ENCODE measurements at regions not wholly inside any gene's neighbourhood (a gene's known extent, or its start where the extent isn't known, plus 50 kb on each side); places are given as distances from the start of the nearest gene placed in this dataset.

- Histone ChIP-seq H3K36me3 (no peaks in the 10 kb centered on the region), H3K9me3 (no peaks in the 10 kb centered on the region), H3K27me3 (no peaks in the 10 kb centered on the region), H3K27ac (no peak overlapping the region), H3K4me1 (no peaks in the 10 kb centered on the region), H3K4me3 (no peak overlapping the region)
- TF ChIP-seq CTCF (IDR thresholded peaks at IDR 0.05) = no peak
- FAIRE-seq (no peak), DNase-seq (no peak), ATAC-seq (no peak)
- WGBS, 2 donors = 66 to 81% methylated on average over 10 of the region's 10 CpGs
- intact Hi-C loops (cut with DNase I) = no loop called here
Observed at GRCh38 chr21:23020969-23021368, 2022.8 kb downstream of the NCAM2 start.

- no peak for ATAC-seq
- intact Hi-C loops (cut with DNase I) = no loop called here
- Histone ChIP-seq H3K9me3 (no peaks in the 10 kb centered on the region), H3K27me3 (no peaks in the 10 kb centered on the region), H3K4me3 (no peak overlapping the region), H3K27ac (no peak overlapping the region), H3K4me1 (no peaks in the 10 kb centered on the region), H3K36me3 (no peaks in the 10 kb centered on the region)
- peak in 1 of 6 donors; percentile 50 for DNase-seq
- no peak for FAIRE-seq
- WGBS, 2 donors = 87 to 92% methylated on average over 37 of the region's 37 CpGs
- TF ChIP-seq CTCF (IDR thresholded peaks at IDR 0.05) = no peak
Observed at GRCh38 chr21:23021481-23021880, 2023.3 kb downstream of the NCAM2 start.

- H3K4me1 ChIP-seq = no peaks in the 10 kb centered on the region
- no peaks in the 10 kb centered on the region for H3K36me3 ChIP-seq
- no peak overlapping the region for H3K27ac ChIP-seq
- H3K27me3 ChIP-seq = no peaks in the 10 kb centered on the region
- no peak for ATAC-seq
- no peaks in the 10 kb centered on the region for H3K9me3 ChIP-seq
- no peak for FAIRE-seq
- no peak for TF ChIP-seq CTCF (IDR thresholded peaks at IDR 0.05)
- 47 to 61% methylated on average over 2 of the region's 2 CpGs for WGBS, 2 donors
- no peak for DNase-seq
- H3K4me3 ChIP-seq = no peak overlapping the region
- intact Hi-C loops (cut with DNase I) = no loop called here
Observed at GRCh38 chr21:23026878-23027277, 2028.7 kb downstream of the NCAM2 start.

GRCh38 chr21:23039846-23040245 lies 2041.6 kb downstream of the NCAM2 start:
- 22 to 47% methylated on average over 7 of the region's 7 CpGs for WGBS, 2 donors
- Histone ChIP-seq H3K27ac (no peak overlapping the region), H3K36me3 (no peaks in the 10 kb centered on the region), H3K27me3 (peaks cover 0 to 3% (median 0%) of the 10 kb centered on the region in 4 donors), H3K4me1 (no peaks in the 10 kb centered on the region), H3K4me3 (no peak overlapping the region), H3K9me3 (no peaks in the 10 kb centered on the region)
- no peak for FAIRE-seq
- no peak for DNase-seq
- TF ChIP-seq CTCF (IDR thresholded peaks at IDR 0.05) = no peak
- intact Hi-C loops (cut with DNase I) = no loop called here
- no peak for ATAC-seq

- H3K4me3 ChIP-seq = no peak overlapping the region
- peaks cover 0 to 3% (median 0%) of the 10 kb centered on the region in 4 donors for H3K27me3 ChIP-seq
- TF ChIP-seq CTCF (IDR thresholded peaks at IDR 0.05) = no peak
- no peak for DNase-seq
- no peaks in the 10 kb centered on the region for H3K9me3 ChIP-seq
- FAIRE-seq = no peak
- WGBS, 2 donors = 23 to 27% methylated on average over 1 of the region's 1 CpG
- intact Hi-C loops (cut with DNase I) = no loop called here
- H3K27ac ChIP-seq = no peak overlapping the region
- no peak for ATAC-seq
- no peaks in the 10 kb centered on the region for H3K36me3 ChIP-seq
- no peaks in the 10 kb centered on the region for H3K4me1 ChIP-seq
Observed at GRCh38 chr21:23045955-23046354, 2047.7 kb downstream of the NCAM2 start.
